ENCODE measurements at regions not wholly inside any gene's neighbourhood (a gene's known extent, or its start where the extent isn't known, plus 50 kb on each side); places are given as distances from the start of the nearest gene placed in this dataset.

- no peak overlapping the region for H3K4me2 ChIP-seq (ENCODE audit: low read length)
- TF ChIP-seq, protein P1, sequence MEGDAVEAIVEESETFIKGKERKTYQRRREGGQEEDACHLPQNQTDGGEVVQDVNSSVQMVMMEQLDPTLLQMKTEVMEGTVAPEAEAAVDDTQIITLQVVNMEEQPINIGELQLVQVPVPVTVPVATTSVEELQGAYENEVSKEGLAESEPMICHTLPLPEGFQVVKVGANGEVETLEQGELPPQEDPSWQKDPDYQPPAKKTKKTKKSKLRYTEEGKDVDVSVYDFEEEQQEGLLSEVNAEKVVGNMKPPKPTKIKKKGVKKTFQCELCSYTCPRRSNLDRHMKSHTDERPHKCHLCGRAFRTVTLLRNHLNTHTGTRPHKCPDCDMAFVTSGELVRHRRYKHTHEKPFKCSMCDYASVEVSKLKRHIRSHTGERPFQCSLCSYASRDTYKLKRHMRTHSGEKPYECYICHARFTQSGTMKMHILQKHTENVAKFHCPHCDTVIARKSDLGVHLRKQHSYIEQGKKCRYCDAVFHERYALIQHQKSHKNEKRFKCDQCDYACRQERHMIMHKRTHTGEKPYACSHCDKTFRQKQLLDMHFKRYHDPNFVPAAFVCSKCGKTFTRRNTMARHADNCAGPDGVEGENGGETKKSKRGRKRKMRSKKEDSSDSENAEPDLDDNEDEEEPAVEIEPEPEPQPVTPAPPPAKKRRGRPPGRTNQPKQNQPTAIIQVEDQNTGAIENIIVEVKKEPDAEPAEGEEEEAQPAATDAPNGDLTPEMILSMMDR (IDR thresholded peaks at IDR 0.05; ENCODE audit: low read depth, low read length), result no peak
- TF ChIP-seq EZH2phosphoT487 (IDR thresholded peaks at IDR 0.05; ENCODE audit: low read depth), result no peak
- H3K27ac ChIP-seq (ENCODE audit: low read length), result no peak overlapping the region
- peaks cover 32% of the 10 kb centered on the region for H3K27me3 ChIP-seq (ENCODE audit: low read depth, low read length)
- no peaks in the 10 kb centered on the region for H3K79me2 ChIP-seq (ENCODE audit: low read length)
- H3K9me3 ChIP-seq (ENCODE audit: insufficient read depth, low read length), result no peaks in the 10 kb centered on the region
- no peaks in the 10 kb centered on the region for H3K4me1 ChIP-seq (ENCODE audit: low read length)
- H3K4me3 ChIP-seq (ENCODE audit: low read length), result no peak overlapping the region
- no peaks in the 10 kb centered on the region for H4K20me1 ChIP-seq (ENCODE audit: insufficient read depth, low read length)
- no peak overlapping the region for H3K9ac ChIP-seq (ENCODE audit: low read length)
- no peak overlapping the region for H2AFZ ChIP-seq (ENCODE audit: low read depth, low read length)
- no peaks in the 10 kb centered on the region for H3K36me3 ChIP-seq (replicated peaks; ENCODE audit: low read depth, low read length)
These were observed 53.6 kb upstream of the SIMC1 start for GRCh38 chr5:176184608-176185132.

DNA sequence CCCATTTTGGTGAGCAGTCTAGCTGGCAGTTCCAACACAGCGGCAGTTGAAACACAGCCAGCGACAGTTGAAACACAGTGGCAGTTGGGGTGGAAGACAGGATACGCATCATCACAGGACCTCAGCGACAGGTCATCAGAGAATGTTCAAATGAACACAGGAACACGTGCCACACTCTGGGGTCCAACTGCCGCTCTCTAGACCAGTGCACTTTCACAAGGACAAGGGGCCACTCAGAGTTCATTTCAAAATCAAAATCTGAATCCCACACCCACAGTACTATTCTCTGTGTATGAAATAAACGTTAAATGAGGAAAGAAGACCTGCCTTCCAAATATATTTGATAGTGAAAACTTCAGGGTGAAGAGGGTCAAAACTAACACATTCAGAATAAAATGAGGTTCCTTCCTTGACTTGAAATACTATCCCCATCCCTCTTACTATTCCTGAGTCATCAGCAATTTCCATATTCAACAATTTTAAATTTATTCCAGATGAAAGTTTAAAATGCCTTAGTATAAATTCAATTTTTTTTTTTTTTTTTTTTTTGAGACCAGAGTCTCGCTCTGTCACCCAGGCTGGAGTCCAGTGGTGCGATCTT is 53.0 kb upstream of the SIMC1 start:
- Histone ChIP-seq H3K79me2 (ENCODE audit: low read length) (no peaks in the 10 kb centered on the region), H3K9me3 (ENCODE audit: insufficient read depth, low read length) (no peaks in the 10 kb centered on the region), H3K4me3 (ENCODE audit: low read length) (no peak overlapping the region), H3K36me3 (replicated peaks; ENCODE audit: low read depth, low read length) (no peaks in the 10 kb centered on the region), H2AFZ (ENCODE audit: low read depth, low read length) (no peak overlapping the region), H4K20me1 (ENCODE audit: insufficient read depth, low read length) (no peaks in the 10 kb centered on the region), H3K4me1 (ENCODE audit: low read length) (no peaks in the 10 kb centered on the region), H3K27ac (ENCODE audit: low read length) (no peak overlapping the region), H3K27me3 (ENCODE audit: low read depth, low read length) (peaks cover 26% of the 10 kb centered on the region), H3K4me2 (ENCODE audit: low read length) (no peak overlapping the region), H3K9ac (ENCODE audit: low read length) (no peak overlapping the region)
- TF ChIP-seq, protein P1 (IDR thresholded peaks at IDR 0.05; ENCODE audit: low read depth, low read length), result no peak
- TF ChIP-seq EZH2phosphoT487 (IDR thresholded peaks at IDR 0.05; ENCODE audit: low read depth), result no peak

- no peaks in the 10 kb centered on the region for H3K4me1 ChIP-seq (ENCODE audit: low read length)
- no peaks in the 10 kb centered on the region for H4K20me1 ChIP-seq (ENCODE audit: insufficient read depth, low read length)
- H3K9me3 ChIP-seq (ENCODE audit: insufficient read depth, low read length), result no peaks in the 10 kb centered on the region
- TF ChIP-seq EZH2phosphoT487 (IDR thresholded peaks at IDR 0.05; ENCODE audit: low read depth), result no peak
- TF ChIP-seq, protein P1 (IDR thresholded peaks at IDR 0.05; ENCODE audit: low read depth, low read length), result no peak
- no peak overlapping the region for H3K27ac ChIP-seq (ENCODE audit: low read length)
- H3K4me2 ChIP-seq (ENCODE audit: low read length), result no peak overlapping the region
- no peak overlapping the region for H3K4me3 ChIP-seq (ENCODE audit: low read length)
- no peak overlapping the region for H3K9ac ChIP-seq (ENCODE audit: low read length)
- H3K79me2 ChIP-seq (ENCODE audit: low read length), result no peaks in the 10 kb centered on the region
- peaks cover 17% of the 10 kb centered on the region for H3K27me3 ChIP-seq (ENCODE audit: low read depth, low read length)
- H2AFZ ChIP-seq (ENCODE audit: low read depth, low read length), result no peak overlapping the region
- H3K36me3 ChIP-seq (replicated peaks; ENCODE audit: low read depth, low read length), result no peaks in the 10 kb centered on the region
These were observed 52.1 kb upstream of the SIMC1 start for GRCh38 chr5:176186107-176186506.

GRCh38 chr5:176187276-176188062 is 50.8 kb upstream of the SIMC1 start:
- no peak for TF ChIP-seq EZH2phosphoT487 (IDR thresholded peaks at IDR 0.05; ENCODE audit: low read depth)
- TF ChIP-seq, protein P1 (IDR thresholded peaks at IDR 0.05; ENCODE audit: low read depth, low read length), result no peak
- Histone ChIP-seq H3K36me3 (replicated peaks; ENCODE audit: low read depth, low read length) (no peaks in the 10 kb centered on the region), H3K4me2 (ENCODE audit: low read length) (no peak overlapping the region), H3K27ac (ENCODE audit: low read length) (no peak overlapping the region), H3K4me3 (ENCODE audit: low read length) (no peak overlapping the region), H3K9ac (ENCODE audit: low read length) (no peak overlapping the region), H2AFZ (ENCODE audit: low read depth, low read length) (no peak overlapping the region), H3K9me3 (ENCODE audit: insufficient read depth, low read length) (no peaks in the 10 kb centered on the region), H3K79me2 (ENCODE audit: low read length) (no peaks in the 10 kb centered on the region), H4K20me1 (ENCODE audit: insufficient read depth, low read length) (no peaks in the 10 kb centered on the region), H3K4me1 (ENCODE audit: low read length) (no peaks in the 10 kb centered on the region), H3K27me3 (ENCODE audit: low read depth, low read length) (peaks cover 4% of the 10 kb centered on the region; the same call in 1 of the 2 replicates)

Data from OCI-LY3 (cell line).